ENCODE measurements at regions not wholly inside any gene's neighbourhood (a gene's known extent, or its start where the extent isn't known, plus 50 kb on each side); places are given as distances from the start of the nearest gene placed in this dataset.

GRCh38 chr15:70358871-70359647, 261.3 kb upstream of the TLE3 start:
- FAIRE-seq: no peak

GRCh38 chr15:70358011-70358819, 260.5 kb upstream of the TLE3 start:
- no peak for FAIRE-seq

GRCh38 chr15:70357453-70357852, 259.7 kb upstream of the TLE3 start:
- FAIRE-seq: no peak

- no peak for FAIRE-seq
Observed at GRCh38 chr15:70356919-70357318, 259.2 kb upstream of the TLE3 start.

GRCh38 chr15:70356062-70356860, 258.5 kb upstream of the TLE3 start:
- FAIRE-seq: no peak

- FAIRE-seq: no peak
Observed at GRCh38 chr15:70355275-70355795, 257.6 kb upstream of the TLE3 start.

- FAIRE-seq: no peak
Observed at GRCh38 chr15:70354346-70354905, 256.7 kb upstream of the TLE3 start.

GRCh38 chr15:70353606-70354345, 256.1 kb upstream of the TLE3 start:
- FAIRE-seq: no peak

GRCh38 chr15:70351941-70352774, 254.4 kb upstream of the TLE3 start:
- no peak for FAIRE-seq

- FAIRE-seq: no peak
Observed at GRCh38 chr15:70351391-70351790, 253.7 kb upstream of the TLE3 start.

- no peak for FAIRE-seq
Observed at GRCh38 chr15:70348581-70349344, 251.0 kb upstream of the TLE3 start.

GRCh38 chr15:70348226-70348543, 250.5 kb upstream of the TLE3 start:
- no peak for FAIRE-seq

- FAIRE-seq: no peak
Observed at GRCh38 chr15:70347321-70348225, 249.9 kb upstream of the TLE3 start.

GRCh38 chr15:70345251-70346019, 247.7 kb upstream of the TLE3 start:
- FAIRE-seq: no peak

- no peak for FAIRE-seq
Observed at GRCh38 chr15:70344666-70345065, 246.9 kb upstream of the TLE3 start.

GRCh38 chr15:70343961-70344621, 246.4 kb upstream of the TLE3 start:
- no peak for FAIRE-seq

GRCh38 chr15:70342554-70343548, 245.1 kb upstream of the TLE3 start:
- no peak for FAIRE-seq
